ENCODE measurements at regions not wholly inside any gene's neighbourhood (a gene's known extent, or its start where the extent isn't known, plus 50 kb on each side); places are given as distances from the start of the nearest gene placed in this dataset.

DNA sequence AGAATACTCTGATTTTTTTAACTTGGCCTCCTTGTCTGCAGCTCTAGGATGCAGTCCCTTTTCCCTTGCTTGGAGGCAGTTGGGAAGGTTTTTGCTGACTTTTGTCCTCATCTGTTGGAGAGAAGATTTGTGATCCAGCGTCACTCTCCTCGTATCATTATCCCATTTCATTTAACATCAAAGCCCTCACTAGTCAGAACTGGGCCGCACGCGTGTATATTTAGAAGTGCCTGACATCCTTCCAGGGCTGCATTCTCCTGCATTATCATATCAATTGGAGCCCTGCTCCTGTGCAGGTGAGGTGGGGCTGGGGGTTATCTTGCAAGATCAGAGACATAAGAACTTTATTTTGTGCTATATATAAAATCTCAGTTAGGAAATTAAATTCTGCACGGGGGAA, 435.1 kb upstream of the HS6ST1 start:
- Histone ChIP-seq H3K4me3 (ENCODE audit: low read depth, low read length) (no peak overlapping the region), H3K9me3 (ENCODE audit: control insufficient read depth, insufficient read depth, low read length) (no peaks in the 10 kb centered on the region), H3K36me3 (ENCODE audit: control insufficient read depth, insufficient read depth, low read length) (no peaks in the 10 kb centered on the region), H3K4me1 (ENCODE audit: control insufficient read depth, insufficient read depth, low read length) (no peaks in the 10 kb centered on the region), H3K9ac (ENCODE audit: low read depth, low read length) (no peak overlapping the region), H3K27me3 (ENCODE audit: control insufficient read depth, insufficient read depth, low read length) (no peaks in the 10 kb centered on the region)

DNA sequence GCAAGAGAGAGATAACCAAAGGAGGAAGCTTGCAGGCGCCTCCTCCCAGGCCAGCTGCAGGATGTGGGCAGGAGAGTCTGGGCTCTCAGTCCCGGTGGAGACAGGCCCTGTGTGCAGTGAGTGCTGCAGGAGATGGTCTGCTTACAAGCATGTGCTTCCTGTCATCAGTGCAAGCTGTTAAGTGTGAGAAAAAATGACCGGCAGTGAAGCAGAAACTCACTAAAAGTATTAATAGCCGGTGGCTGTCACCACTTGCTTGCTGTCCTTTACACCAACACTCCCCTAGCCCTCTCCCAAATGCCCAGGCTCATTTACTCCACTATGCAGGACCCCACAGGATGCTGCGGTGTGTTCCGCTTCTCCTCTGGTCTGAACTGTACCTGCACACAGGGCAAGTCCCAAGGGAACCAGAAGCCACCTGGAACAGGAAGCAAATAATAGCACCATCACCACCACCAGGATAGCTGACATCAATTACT, 435.6 kb upstream of the HS6ST1 start:
- no peaks in the 10 kb centered on the region for H3K4me1 ChIP-seq (ENCODE audit: control insufficient read depth, insufficient read depth, low read length)
- H3K9me3 ChIP-seq (ENCODE audit: control insufficient read depth, insufficient read depth, low read length): no peaks in the 10 kb centered on the region
- no peaks in the 10 kb centered on the region for H3K36me3 ChIP-seq (ENCODE audit: control insufficient read depth, insufficient read depth, low read length)
- no peak overlapping the region for H3K4me3 ChIP-seq (ENCODE audit: low read depth, low read length)
- no peak overlapping the region for H3K9ac ChIP-seq (ENCODE audit: low read depth, low read length)
- no peaks in the 10 kb centered on the region for H3K27me3 ChIP-seq (ENCODE audit: control insufficient read depth, insufficient read depth, low read length)

DNA sequence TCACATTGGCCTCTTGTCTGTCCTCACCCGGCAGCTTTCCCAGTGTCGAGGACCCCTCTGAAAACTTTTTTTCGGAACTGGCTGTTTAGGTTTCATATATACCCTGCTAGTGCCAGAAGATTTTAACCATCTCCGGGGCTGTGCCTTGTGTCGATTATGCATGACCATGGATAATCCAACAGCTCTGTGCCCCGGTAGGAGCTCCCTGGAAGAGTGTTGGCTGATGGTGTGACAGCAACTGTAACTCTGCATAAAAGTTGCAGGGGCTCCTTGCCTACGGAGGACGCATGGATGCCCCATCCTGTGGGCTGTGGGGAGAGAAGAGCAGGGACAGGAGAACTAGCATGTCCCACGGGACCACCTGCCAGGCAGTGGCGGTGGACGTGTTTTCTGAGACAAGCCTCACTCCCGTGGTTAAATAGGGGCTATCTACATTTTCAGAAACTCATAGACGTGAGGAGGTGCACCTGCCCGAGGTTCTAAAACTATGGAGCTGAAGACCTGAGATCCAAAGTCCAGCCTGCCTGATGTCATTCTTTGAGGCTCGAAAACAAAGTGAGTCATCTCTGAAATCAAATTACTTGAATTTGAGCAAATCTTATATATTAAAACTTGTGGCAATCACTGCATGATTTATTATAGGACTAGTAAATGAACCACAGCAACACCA, 437.2 kb upstream of the HS6ST1 start:
- H3K27me3 ChIP-seq (ENCODE audit: control insufficient read depth, insufficient read depth, low read length): no peaks in the 10 kb centered on the region
- no peak overlapping the region for H3K4me3 ChIP-seq (ENCODE audit: low read depth, low read length)
- no peaks in the 10 kb centered on the region for H3K4me1 ChIP-seq (ENCODE audit: control insufficient read depth, insufficient read depth, low read length)
- H3K9me3 ChIP-seq (ENCODE audit: control insufficient read depth, insufficient read depth, low read length): no peaks in the 10 kb centered on the region
- H3K36me3 ChIP-seq (ENCODE audit: control insufficient read depth, insufficient read depth, low read length): no peaks in the 10 kb centered on the region
- no peak overlapping the region for H3K9ac ChIP-seq (ENCODE audit: low read depth, low read length)

DNA sequence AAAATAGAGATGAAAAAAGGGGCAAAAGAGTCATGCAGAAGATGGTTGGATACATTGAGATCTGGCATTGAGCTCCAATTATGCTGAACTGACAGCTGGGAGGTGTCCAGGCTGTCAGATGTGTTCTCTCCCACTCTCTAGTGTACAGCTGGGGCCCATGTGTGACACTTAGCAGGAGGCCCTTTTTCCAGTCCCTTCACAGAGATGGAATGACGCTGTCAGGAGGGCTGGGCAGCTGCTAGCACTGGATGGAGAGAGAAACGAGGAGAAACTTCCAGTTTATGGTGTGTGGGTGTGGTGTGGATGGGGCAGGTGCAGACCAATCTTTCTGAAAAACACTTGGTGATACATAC, 437.7 kb upstream of the HS6ST1 start:
- Histone ChIP-seq H3K9me3 (ENCODE audit: control insufficient read depth, insufficient read depth, low read length) (no peaks in the 10 kb centered on the region), H3K4me3 (ENCODE audit: low read depth, low read length) (no peak overlapping the region), H3K4me1 (ENCODE audit: control insufficient read depth, insufficient read depth, low read length) (no peaks in the 10 kb centered on the region), H3K36me3 (ENCODE audit: control insufficient read depth, insufficient read depth, low read length) (no peaks in the 10 kb centered on the region), H3K9ac (ENCODE audit: low read depth, low read length) (no peak overlapping the region), H3K27me3 (ENCODE audit: control insufficient read depth, insufficient read depth, low read length) (no peaks in the 10 kb centered on the region)

DNA sequence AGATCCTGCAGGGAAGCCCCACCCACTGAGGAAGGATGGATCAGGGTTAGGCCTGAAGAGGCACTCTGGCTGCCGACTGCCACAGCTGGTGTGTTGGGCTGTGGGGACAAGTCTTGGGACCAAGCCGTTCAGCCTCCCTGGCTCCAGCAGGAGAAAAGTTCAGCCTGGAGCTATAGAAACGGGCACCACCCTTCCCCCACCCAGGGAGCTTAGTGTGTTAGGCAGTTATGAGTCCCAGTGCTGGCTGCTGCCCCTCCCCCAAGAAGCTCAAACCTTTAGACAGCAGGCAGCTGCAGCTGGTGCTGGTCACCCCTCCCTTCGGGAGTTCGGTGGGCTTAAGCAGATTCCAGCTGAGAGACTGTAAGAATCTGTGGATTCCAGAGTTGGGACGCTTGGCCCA, 447.1 kb upstream of the HS6ST1 start:
- no peaks in the 10 kb centered on the region for H3K9me3 ChIP-seq (ENCODE audit: control insufficient read depth, insufficient read depth, low read length)
- H3K4me1 ChIP-seq (ENCODE audit: control insufficient read depth, insufficient read depth, low read length): no peaks in the 10 kb centered on the region
- H3K36me3 ChIP-seq (ENCODE audit: control insufficient read depth, insufficient read depth, low read length): no peaks in the 10 kb centered on the region

DNA sequence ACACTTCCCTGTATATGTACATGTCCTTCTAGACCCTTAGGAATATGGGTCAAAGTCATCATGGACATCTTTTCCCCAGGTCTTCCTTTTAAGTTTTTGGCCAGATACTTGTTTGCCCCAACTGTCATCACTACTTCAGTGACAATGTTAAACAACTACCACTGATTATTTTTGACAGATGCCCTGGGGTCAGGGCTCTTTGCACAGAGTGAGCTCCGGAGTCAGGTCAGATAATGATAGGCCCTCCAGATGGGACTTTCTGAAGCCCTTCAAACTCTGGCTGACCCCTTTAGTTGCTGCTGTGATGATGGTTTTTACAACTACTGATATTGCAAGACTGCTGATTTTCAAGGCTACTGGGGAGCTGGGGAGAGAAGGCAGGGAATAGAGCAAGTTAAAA, 449.4 kb upstream of the HS6ST1 start:
- Histone ChIP-seq H3K9ac (ENCODE audit: low read depth, low read length) (no peak overlapping the region), H3K9me3 (ENCODE audit: control insufficient read depth, insufficient read depth, low read length) (no peaks in the 10 kb centered on the region), H3K36me3 (ENCODE audit: control insufficient read depth, insufficient read depth, low read length) (no peaks in the 10 kb centered on the region), H3K4me3 (ENCODE audit: low read depth, low read length) (no peak overlapping the region), H3K27me3 (ENCODE audit: control insufficient read depth, insufficient read depth, low read length) (no peaks in the 10 kb centered on the region), H3K4me1 (ENCODE audit: control insufficient read depth, insufficient read depth, low read length) (no peaks in the 10 kb centered on the region)

More for the DNA sequence above, 447.1 kb upstream of the HS6ST1 start:
- Histone ChIP-seq H3K4me3 (ENCODE audit: low read depth, low read length) (no peak overlapping the region), H3K27me3 (ENCODE audit: control insufficient read depth, insufficient read depth, low read length) (no peaks in the 10 kb centered on the region), H3K9ac (ENCODE audit: low read depth, low read length) (no peak overlapping the region)

DNA sequence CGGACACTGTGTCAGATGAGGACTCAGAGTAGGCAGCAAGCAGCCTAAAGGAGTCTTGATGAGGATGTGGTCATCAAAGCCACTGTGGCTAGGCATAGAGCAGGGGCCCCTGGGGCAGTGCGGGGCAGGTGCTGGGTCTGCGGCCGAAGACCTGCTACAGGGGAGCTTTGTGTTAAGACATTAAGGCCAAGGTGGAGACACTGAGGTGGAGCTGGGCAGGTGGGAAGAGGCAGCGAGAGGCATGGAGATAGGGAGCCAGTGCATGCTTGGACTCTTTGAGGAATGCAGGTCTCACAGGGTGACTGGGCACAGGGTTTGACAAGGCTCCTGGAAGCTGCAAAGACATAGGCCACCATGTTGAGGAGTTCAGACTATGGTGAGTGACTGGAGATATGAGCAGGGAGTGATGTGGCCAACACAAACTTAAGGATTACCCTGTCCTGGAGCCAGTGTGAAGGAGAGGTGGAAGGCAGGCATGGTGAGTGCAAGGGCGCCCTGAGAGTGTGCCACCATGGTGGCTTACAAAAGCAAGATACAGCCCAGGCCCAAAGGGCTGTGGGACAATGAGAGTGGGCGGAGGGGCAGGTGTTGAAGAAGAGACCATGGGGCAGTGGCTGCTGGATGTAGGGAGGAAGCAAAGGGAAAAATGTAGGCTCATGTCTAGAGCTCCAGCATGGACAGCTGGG, 450.9 kb upstream of the HS6ST1 start:
- Histone ChIP-seq H3K9me3 (ENCODE audit: control insufficient read depth, insufficient read depth, low read length) (no peaks in the 10 kb centered on the region), H3K9ac (ENCODE audit: low read depth, low read length) (no peak overlapping the region), H3K36me3 (ENCODE audit: control insufficient read depth, insufficient read depth, low read length) (no peaks in the 10 kb centered on the region), H3K4me3 (ENCODE audit: low read depth, low read length) (no peak overlapping the region), H3K4me1 (ENCODE audit: control insufficient read depth, insufficient read depth, low read length) (no peaks in the 10 kb centered on the region), H3K27me3 (ENCODE audit: control insufficient read depth, insufficient read depth, low read length) (no peaks in the 10 kb centered on the region)

DNA sequence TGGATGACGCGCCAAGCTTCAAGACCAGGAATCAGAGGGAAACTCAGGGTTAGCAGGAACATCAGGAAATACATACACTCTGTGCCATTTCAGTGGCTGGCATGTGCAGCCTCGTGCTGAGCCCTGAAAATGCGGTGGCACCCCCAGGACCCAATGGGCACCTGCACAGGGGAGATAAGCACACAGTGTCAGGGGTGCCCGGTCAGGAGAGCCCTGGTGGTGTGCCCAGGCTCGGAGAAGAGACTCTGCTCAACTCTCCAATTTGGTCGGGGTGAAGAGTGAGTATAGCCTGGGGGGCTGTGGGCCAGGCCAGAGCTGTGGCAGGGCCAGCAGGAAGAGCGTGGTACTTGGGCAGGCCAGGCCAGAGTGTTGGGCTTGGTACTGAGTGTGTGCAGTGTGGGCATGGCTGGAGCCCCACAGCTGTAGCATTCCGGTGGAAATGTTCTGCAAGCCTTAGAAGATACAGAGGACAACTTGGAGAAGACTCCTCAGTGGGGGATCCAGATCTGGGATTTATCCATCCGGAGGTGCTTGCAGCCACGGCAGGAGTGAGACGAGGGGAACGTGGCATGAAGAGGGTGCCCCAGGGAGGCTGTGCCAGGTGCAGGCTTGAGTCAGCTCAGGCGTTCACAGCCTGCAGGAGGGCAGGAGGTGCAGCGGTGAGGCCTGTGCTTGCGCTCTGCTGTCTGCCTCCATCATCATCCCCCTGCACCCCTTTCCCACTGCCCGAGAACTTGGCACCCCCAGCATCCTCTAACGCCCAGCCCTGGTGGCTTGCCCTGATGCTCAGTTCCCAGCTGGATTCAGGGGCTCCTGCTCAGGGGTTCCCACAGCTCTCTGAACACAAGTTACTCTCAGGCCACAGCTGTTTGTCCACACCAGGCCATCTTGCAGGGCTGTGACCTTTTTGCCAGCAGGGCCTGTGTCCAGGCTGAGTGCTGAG, 451.7 kb upstream of the HS6ST1 start:
- Histone ChIP-seq H3K9ac (ENCODE audit: low read depth, low read length) (no peak overlapping the region), H3K36me3 (ENCODE audit: control insufficient read depth, insufficient read depth, low read length) (no peaks in the 10 kb centered on the region), H3K9me3 (ENCODE audit: control insufficient read depth, insufficient read depth, low read length) (no peaks in the 10 kb centered on the region), H3K27me3 (ENCODE audit: control insufficient read depth, insufficient read depth, low read length) (no peaks in the 10 kb centered on the region), H3K4me3 (ENCODE audit: low read depth, low read length) (no peak overlapping the region), H3K4me1 (ENCODE audit: control insufficient read depth, insufficient read depth, low read length) (no peaks in the 10 kb centered on the region)

DNA sequence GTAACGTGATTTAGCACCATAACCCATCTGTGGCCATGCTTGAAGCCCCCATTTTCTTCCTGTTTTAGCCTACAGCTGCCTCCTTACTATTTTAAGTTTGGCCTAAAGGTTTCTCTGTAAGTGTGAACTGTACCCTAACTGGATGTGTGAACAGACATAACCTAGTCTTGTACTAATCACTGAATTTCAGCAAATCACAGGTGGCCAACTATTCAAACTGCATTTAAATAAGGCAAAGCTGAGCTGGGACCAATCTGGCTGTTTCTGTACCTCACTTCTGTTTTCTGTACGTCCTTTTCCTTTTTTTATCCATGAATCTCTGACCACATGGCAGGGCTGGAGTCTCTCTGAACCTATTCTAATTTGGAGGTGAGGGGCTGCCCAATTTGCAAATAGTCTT, 452.7 kb upstream of the HS6ST1 start:
- no peak overlapping the region for H3K4me3 ChIP-seq (ENCODE audit: low read depth, low read length)
- H3K9me3 ChIP-seq (ENCODE audit: control insufficient read depth, insufficient read depth, low read length): no peaks in the 10 kb centered on the region
- H3K9ac ChIP-seq (ENCODE audit: low read depth, low read length): no peak overlapping the region
- no peaks in the 10 kb centered on the region for H3K27me3 ChIP-seq (ENCODE audit: control insufficient read depth, insufficient read depth, low read length)
- no peaks in the 10 kb centered on the region for H3K4me1 ChIP-seq (ENCODE audit: control insufficient read depth, insufficient read depth, low read length)
- no peaks in the 10 kb centered on the region for H3K36me3 ChIP-seq (ENCODE audit: control insufficient read depth, insufficient read depth, low read length)

DNA sequence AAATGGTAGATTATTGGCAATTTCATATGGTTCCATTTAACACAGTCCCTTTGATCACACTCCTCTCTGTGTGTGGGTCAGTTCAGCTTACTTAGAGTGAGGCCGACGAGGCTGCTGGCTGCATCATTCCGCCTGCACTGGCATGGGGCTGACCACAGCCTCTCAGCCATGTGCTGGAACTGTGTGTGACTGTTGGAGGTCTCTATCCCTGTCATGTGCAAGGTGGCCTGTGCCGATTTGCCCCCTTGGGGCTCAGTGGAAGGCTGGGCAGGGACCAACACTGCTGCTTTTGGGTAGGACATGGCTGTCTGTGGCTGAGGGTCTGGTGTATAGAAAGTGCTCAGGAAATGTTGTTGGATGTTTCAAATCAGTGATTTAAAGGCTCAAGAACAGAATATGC, 454.0 kb upstream of the HS6ST1 start:
- Histone ChIP-seq H3K9ac (ENCODE audit: low read depth, low read length) (no peak overlapping the region), H3K9me3 (ENCODE audit: control insufficient read depth, insufficient read depth, low read length) (no peaks in the 10 kb centered on the region), H3K27me3 (ENCODE audit: control insufficient read depth, insufficient read depth, low read length) (no peaks in the 10 kb centered on the region), H3K4me1 (ENCODE audit: control insufficient read depth, insufficient read depth, low read length) (no peaks in the 10 kb centered on the region), H3K4me3 (ENCODE audit: low read depth, low read length) (no peak overlapping the region), H3K36me3 (ENCODE audit: control insufficient read depth, insufficient read depth, low read length) (no peaks in the 10 kb centered on the region)

DNA sequence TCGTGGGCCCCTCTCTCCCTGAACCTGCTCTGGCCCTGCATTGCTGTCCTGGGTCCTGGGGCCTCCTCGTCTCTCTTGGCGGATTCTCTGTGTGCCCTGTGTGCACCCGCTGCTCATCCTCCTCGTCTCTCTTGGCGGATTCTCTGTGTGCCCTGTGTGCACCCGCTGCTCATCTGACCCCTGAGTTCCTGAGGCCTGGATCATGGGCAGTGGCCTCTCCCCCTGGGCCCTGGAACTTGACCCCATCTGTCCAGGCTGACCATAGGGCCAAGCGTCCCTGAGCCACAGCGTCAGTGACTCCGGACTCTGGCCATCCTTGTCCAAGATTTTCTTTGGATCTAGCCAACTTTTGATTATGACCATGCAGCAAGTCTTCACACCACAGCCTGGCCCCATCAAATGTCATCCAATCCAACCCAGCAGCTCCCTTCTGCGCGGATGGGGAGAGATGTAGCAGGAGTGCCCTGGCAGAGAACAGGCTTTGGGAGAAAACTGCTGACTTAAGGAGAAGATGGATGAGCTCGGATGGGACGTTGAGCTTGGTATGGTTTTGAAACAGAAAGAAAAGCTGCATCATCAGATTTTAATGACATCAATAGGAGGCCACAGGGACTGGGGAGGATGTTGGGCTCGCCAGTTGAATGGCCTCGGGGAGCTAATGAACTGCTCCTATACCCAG, 455.1 kb upstream of the HS6ST1 start:
- Histone ChIP-seq H3K9ac (ENCODE audit: low read depth, low read length) (no peak overlapping the region), H3K36me3 (ENCODE audit: control insufficient read depth, insufficient read depth, low read length) (no peaks in the 10 kb centered on the region), H3K4me1 (ENCODE audit: control insufficient read depth, insufficient read depth, low read length) (no peaks in the 10 kb centered on the region), H3K9me3 (ENCODE audit: control insufficient read depth, insufficient read depth, low read length) (no peaks in the 10 kb centered on the region), H3K4me3 (ENCODE audit: low read depth, low read length) (no peak overlapping the region), H3K27me3 (ENCODE audit: control insufficient read depth, insufficient read depth, low read length) (no peaks in the 10 kb centered on the region)
